ENCODE measurements at regions not wholly inside any gene's neighbourhood (a gene's known extent, or its start where the extent isn't known, plus 50 kb on each side); places are given as distances from the start of the nearest gene placed in this dataset.

DNA sequence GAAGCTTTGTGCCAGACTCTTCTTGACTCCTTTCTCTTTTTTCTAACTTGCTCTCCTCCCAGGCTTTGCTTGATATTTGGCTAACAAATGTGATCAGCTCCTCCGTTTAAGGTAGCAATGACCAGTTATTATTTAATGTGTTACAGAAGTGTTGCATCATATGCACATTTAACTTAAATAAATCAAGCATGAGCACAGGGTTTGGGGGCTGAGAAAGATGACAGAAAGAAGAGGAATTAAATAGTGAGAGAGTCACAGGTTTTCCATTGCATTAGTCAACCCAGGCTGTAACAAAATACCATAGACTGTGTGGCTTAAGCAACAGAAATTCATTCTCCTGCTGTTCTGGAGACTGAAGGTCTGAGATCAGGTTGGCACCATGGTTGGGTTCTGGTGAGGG, 343.8 kb downstream of the RPRM start:
- Histone ChIP-seq H3K4me3 (no peak overlapping the region), H3K9ac (no peak overlapping the region), H3K36me3 (no peaks in the 10 kb centered on the region), H2AFZ (replicated peaks) (no peak overlapping the region), H3K79me2 (ENCODE audit: low read depth) (no peaks in the 10 kb centered on the region), H4K20me1 (ENCODE audit: low read depth) (no peaks in the 10 kb centered on the region), H3K27ac (no peak overlapping the region), H3K9me3 (ENCODE audit: low read depth) (no peaks in the 10 kb centered on the region), H3K4me2 (no peak overlapping the region), H3K27me3 (no peaks in the 10 kb centered on the region), H3K4me1 (peaks cover 7% of the 10 kb centered on the region), H3F3A (ENCODE audit: low read depth) (peaks cover 6% of the 10 kb centered on the region)
- Mint-ChIP-seq H3K27ac (no peak overlapping the region), H3K4me1 (peaks cover 10% of the 10 kb centered on the region), H3K27me3 (ENCODE audit: insufficient read depth, low read depth) (no peaks in the 10 kb centered on the region), H3K4me3 (no peak overlapping the region), H3K9me3 (peaks cover 2% of the 10 kb centered on the region), H3K36me3 (no peaks in the 10 kb centered on the region)
- no peak for DNase-seq (ENCODE audit: low spot score)
- no peak for TF ChIP-seq EZH2 (IDR thresholded peaks at IDR 0.05)

DNA sequence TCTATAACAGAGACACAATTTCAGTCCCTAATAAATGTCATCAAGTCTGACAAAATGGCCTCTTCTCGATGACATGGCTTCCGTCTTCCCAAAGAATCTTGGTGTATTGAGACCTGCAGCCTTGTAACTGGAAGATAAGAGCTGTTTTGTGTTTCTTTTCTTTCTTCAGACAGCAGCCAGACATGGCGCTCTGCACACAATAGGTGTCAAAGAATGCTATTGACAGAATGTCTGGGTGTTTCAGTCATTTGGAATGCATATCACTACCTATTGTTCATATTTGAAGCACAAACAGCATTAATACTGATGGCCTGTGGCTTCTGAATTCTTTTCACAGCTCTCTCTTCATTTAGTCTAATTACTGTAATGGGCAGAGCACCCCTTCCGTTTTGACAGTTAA, 344.8 kb downstream of the RPRM start:
- Mint-ChIP-seq H3K4me1 (peaks cover 10% of the 10 kb centered on the region), H3K36me3 (no peaks in the 10 kb centered on the region), H3K9me3 (peaks cover 2% of the 10 kb centered on the region), H3K4me3 (no peak overlapping the region), H3K27ac (no peak overlapping the region), H3K27me3 (ENCODE audit: insufficient read depth, low read depth) (no peaks in the 10 kb centered on the region)
- H3K4me2 ChIP-seq: peak overlapping the region; percentile 21
- H3F3A ChIP-seq (ENCODE audit: low read depth): peaks cover 6% of the 10 kb centered on the region
- no peaks in the 10 kb centered on the region for H4K20me1 ChIP-seq (ENCODE audit: low read depth)
- no peaks in the 10 kb centered on the region for H3K9me3 ChIP-seq (ENCODE audit: low read depth)
- H3K79me2 ChIP-seq (ENCODE audit: low read depth): no peaks in the 10 kb centered on the region
- peaks cover 7% of the 10 kb centered on the region for H3K4me1 ChIP-seq
- TF ChIP-seq EZH2 (IDR thresholded peaks at IDR 0.05) (no peak), EZH2phosphoT487 (IDR thresholded peaks at IDR 0.05) (no peak)
- TF ChIP-seq, protein P1, sequence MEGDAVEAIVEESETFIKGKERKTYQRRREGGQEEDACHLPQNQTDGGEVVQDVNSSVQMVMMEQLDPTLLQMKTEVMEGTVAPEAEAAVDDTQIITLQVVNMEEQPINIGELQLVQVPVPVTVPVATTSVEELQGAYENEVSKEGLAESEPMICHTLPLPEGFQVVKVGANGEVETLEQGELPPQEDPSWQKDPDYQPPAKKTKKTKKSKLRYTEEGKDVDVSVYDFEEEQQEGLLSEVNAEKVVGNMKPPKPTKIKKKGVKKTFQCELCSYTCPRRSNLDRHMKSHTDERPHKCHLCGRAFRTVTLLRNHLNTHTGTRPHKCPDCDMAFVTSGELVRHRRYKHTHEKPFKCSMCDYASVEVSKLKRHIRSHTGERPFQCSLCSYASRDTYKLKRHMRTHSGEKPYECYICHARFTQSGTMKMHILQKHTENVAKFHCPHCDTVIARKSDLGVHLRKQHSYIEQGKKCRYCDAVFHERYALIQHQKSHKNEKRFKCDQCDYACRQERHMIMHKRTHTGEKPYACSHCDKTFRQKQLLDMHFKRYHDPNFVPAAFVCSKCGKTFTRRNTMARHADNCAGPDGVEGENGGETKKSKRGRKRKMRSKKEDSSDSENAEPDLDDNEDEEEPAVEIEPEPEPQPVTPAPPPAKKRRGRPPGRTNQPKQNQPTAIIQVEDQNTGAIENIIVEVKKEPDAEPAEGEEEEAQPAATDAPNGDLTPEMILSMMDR (IDR thresholded peaks at IDR 0.05): no peak
- no peak overlapping the region for H3K9ac ChIP-seq
- H2AFZ ChIP-seq (replicated peaks): no peak overlapping the region
- no peak overlapping the region for H3K27ac ChIP-seq
- H3K4me3 ChIP-seq: no peak overlapping the region
- H3K27me3 ChIP-seq: no peaks in the 10 kb centered on the region
- peak; percentile 54 for DNase-seq (ENCODE audit: low spot score)
- no peaks in the 10 kb centered on the region for H3K36me3 ChIP-seq

DNA sequence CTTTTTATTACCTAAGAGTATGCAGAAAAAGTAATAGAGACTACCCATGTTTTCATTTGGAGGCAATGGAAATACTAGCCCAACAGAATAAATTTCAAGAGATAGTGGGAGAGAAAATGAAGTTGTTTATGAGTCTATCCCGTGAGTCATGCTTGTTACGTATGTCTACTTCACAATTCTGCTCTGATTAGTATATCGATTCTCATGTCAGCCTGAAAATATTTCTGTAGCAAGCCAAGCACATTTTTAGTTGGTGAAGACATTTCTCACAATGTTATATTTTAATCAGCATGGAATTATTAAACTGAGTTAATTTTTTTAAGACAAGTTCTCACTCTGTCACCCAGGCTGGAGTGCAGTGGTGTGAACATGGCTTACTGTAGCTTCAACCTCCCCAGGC, 346.1 kb downstream of the RPRM start:
- peaks cover 2% of the 10 kb centered on the region for H3K9me3 Mint-ChIP-seq
- peaks cover 10% of the 10 kb centered on the region for H3K4me1 Mint-ChIP-seq
- H3K4me3 Mint-ChIP-seq: no peak overlapping the region
- H3K79me2 ChIP-seq (ENCODE audit: low read depth): no peaks in the 10 kb centered on the region
- no peaks in the 10 kb centered on the region for H3K36me3 ChIP-seq
- H3K36me3 Mint-ChIP-seq: no peaks in the 10 kb centered on the region
- no peak overlapping the region for H3K27ac Mint-ChIP-seq
- H3K4me3 ChIP-seq: no peak overlapping the region
- peaks cover 7% of the 10 kb centered on the region for H3K4me1 ChIP-seq
- no peak for DNase-seq (ENCODE audit: low spot score)
- no peaks in the 10 kb centered on the region for H3K27me3 ChIP-seq
- no peak for TF ChIP-seq EZH2 (IDR thresholded peaks at IDR 0.05)
- TF ChIP-seq, protein P1 (IDR thresholded peaks at IDR 0.05): no peak
- TF ChIP-seq EZH2phosphoT487 (IDR thresholded peaks at IDR 0.05): no peak
- peaks cover 6% of the 10 kb centered on the region for H3F3A ChIP-seq (ENCODE audit: low read depth)
- H3K4me2 ChIP-seq: no peak overlapping the region
- no peak overlapping the region for H2AFZ ChIP-seq (replicated peaks)
- no peak overlapping the region for H3K9ac ChIP-seq
- H3K27ac ChIP-seq: no peak overlapping the region
- no peaks in the 10 kb centered on the region for H3K9me3 ChIP-seq (ENCODE audit: low read depth)
- no peaks in the 10 kb centered on the region for H4K20me1 ChIP-seq (ENCODE audit: low read depth)
- H3K27me3 Mint-ChIP-seq (ENCODE audit: insufficient read depth, low read depth): no peaks in the 10 kb centered on the region

DNA sequence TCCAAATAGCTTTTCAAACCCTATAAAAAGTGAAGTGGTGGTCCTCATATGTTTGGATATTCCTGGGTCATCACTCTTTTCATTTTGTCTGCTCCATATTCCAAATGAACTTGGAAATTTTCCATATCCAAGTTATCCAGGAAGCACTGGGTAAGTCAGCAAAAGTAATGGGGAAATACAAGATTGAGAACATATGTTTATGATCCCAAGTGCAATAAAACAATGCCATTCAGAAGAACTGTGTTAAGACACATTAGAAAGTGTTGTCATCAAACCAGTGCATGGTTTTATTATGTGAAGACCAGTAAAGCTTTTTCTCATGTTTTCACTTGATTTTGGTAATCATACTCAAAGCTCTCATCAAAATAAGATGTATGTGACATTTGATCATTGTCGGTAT, 363.4 kb downstream of the RPRM start:
- Mint-ChIP-seq H3K4me3 (no peak overlapping the region), H3K27me3 (ENCODE audit: insufficient read depth, low read depth) (no peaks in the 10 kb centered on the region), H3K9me3 (no peaks in the 10 kb centered on the region), H3K4me1 (no peaks in the 10 kb centered on the region), H3K27ac (no peak overlapping the region), H3K36me3 (no peaks in the 10 kb centered on the region)
- H3K9ac ChIP-seq: no peak overlapping the region
- no peaks in the 10 kb centered on the region for H3K27me3 ChIP-seq
- H2AFZ ChIP-seq (replicated peaks): no peak overlapping the region
- H4K20me1 ChIP-seq (ENCODE audit: low read depth): no peaks in the 10 kb centered on the region
- H3F3A ChIP-seq (ENCODE audit: low read depth): no peaks in the 10 kb centered on the region
- H3K4me3 ChIP-seq: no peak overlapping the region
- H3K4me2 ChIP-seq: no peak overlapping the region
- TF ChIP-seq, protein P1 (IDR thresholded peaks at IDR 0.05): no peak
- TF ChIP-seq EZH2phosphoT487 (IDR thresholded peaks at IDR 0.05) (no peak), EZH2 (IDR thresholded peaks at IDR 0.05) (no peak)
- no peak overlapping the region for H3K27ac ChIP-seq
- H3K79me2 ChIP-seq (ENCODE audit: low read depth): no peaks in the 10 kb centered on the region
- no peaks in the 10 kb centered on the region for H3K36me3 ChIP-seq
- no peaks in the 10 kb centered on the region for H3K9me3 ChIP-seq (ENCODE audit: low read depth)
- H3K4me1 ChIP-seq: no peaks in the 10 kb centered on the region
- DNase-seq (ENCODE audit: low spot score): no peak
